ENCODE measurements at regions not wholly inside any gene's neighbourhood (a gene's known extent, or its start where the extent isn't known, plus 50 kb on each side); places are given as distances from the start of the nearest gene placed in this dataset.

DNA sequence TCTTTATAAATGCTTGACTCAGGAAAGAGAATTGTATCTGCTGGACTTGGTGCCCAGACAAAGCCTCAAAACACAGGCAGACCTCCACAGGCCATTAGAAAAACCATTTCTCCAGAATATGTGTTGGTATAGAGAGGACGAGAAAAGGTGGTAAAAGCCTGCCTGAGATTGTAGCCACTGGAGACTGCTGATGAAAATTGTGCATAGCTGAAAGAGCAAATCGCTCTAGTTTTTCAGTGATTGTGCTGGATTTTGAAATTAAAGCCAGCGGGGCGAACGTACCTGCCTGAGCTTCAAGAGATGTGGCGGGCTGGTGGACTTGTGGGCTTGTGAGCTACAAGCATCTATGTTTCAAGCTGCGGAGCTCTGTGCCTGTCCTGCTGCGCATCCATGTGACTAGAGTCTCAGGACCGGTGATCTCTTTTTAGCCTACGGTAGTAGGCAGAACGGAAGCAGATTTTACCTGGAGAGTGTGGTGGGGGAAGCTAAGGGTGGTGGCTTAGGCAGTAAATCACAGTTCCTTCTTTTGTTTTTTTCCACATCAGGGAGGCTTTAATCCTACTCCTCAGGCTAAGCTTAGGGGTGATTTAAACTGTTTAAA lies 193.6 kb downstream of the SREK1 start:
- TF ChIP-seq, protein P1, sequence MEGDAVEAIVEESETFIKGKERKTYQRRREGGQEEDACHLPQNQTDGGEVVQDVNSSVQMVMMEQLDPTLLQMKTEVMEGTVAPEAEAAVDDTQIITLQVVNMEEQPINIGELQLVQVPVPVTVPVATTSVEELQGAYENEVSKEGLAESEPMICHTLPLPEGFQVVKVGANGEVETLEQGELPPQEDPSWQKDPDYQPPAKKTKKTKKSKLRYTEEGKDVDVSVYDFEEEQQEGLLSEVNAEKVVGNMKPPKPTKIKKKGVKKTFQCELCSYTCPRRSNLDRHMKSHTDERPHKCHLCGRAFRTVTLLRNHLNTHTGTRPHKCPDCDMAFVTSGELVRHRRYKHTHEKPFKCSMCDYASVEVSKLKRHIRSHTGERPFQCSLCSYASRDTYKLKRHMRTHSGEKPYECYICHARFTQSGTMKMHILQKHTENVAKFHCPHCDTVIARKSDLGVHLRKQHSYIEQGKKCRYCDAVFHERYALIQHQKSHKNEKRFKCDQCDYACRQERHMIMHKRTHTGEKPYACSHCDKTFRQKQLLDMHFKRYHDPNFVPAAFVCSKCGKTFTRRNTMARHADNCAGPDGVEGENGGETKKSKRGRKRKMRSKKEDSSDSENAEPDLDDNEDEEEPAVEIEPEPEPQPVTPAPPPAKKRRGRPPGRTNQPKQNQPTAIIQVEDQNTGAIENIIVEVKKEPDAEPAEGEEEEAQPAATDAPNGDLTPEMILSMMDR (IDR thresholded peaks at IDR 0.05; ENCODE audit: insufficient read depth, low read length): no peak
- no peak overlapping the region for H3K4me3 ChIP-seq (ENCODE audit: low read depth, low read length)
- DNase-seq (ENCODE audit: low read depth): no peak

DNA sequence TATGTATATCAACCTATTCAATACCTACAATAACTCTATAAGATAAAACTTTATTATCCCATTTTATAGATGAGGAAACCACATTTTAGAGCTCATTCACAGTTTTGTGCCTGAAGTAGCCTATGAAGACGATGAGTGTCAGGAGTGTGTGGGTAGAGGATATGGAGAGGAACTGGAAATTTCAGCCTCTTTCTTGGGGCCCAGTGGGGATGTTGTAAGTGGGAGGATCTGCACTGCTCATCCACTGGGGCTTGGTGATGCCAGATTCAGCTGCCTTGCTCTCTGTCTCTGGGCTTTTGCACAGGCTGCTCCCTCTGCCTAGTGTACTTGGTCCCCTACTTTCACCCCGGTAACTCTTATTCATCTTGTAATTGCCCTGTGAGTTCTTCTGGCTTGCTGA lies 194.7 kb downstream of the SREK1 start:
- DNase-seq (ENCODE audit: low read depth): no peak
- no peak overlapping the region for H3K4me3 ChIP-seq (ENCODE audit: low read depth, low read length)
- TF ChIP-seq, protein P1 (IDR thresholded peaks at IDR 0.05; ENCODE audit: insufficient read depth, low read length): no peak

DNA sequence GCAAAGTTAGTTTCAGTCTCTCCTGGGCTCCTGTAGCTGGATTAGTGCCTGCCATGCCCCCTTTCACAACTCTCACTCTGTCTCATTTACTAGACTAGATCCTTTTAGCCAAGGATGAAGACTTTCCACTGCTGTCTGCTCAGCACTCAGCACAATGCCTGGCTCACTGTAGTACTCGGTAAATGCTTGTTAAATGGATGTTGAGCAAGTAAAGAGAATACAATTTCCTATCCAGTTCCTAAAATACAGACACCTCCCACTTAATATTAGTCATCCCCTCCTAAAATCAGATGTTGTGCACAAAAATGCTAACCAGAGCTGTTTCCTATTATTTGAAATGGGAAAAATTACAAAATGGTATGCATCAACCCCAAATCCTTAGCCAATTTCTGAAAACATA lies 195.8 kb downstream of the SREK1 start:
- DNase-seq (ENCODE audit: low read depth): peak; percentile 25
- TF ChIP-seq, protein P1 (IDR thresholded peaks at IDR 0.05; ENCODE audit: insufficient read depth, low read length): no peak
- H3K4me3 ChIP-seq (ENCODE audit: low read depth, low read length): no peak overlapping the region

DNA sequence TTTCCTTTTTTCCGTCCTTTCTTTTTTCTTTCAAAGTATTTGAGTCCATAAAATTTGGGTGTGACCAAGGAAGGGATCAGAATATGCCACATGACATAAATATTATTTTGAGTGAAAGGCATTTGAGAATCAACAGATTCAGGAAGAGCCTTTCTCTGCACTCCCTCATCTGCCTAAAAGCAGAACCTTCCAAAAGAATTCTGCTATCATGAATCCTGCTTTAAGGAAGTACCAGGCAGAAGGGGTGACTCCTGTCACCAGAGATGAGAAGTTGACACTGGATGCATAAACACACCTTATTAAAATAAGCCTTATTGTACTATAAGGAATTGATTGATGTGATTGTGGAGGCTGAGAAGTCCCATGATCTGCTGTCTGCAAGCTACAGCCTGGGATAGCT lies 196.7 kb downstream of the SREK1 start:
- no peak overlapping the region for H3K4me3 ChIP-seq (ENCODE audit: low read depth, low read length)
- TF ChIP-seq, protein P1 (IDR thresholded peaks at IDR 0.05; ENCODE audit: insufficient read depth, low read length): no peak
- DNase-seq (ENCODE audit: low read depth): no peak

DNA sequence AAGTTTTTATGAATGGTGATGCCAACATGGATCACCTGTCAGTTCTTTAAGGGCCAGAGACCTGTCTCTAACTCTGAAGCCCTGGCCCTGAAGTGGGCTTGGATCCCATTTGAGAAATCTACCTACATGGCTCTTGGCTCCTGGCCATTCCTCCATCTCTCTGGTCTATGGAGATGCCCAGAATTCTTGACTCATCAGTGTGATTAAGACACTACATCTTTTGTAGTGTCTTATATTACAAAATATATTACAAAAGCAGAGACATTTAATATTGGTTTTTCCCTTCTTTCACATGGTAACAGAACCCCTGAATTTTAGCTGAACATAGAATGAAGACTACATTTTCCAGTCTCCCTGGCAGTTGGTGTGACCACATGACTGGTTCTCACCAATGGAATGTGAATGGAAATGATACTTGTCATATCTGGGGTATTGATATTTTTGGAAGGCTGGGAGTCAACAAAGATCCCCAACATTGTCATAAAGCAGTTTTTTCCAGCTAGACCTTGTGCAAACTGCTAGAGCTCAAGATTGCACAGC lies 198.3 kb downstream of the SREK1 start:
- no peak for DNase-seq (ENCODE audit: low read depth)
- no peak overlapping the region for H3K4me3 ChIP-seq (ENCODE audit: low read depth, low read length)
- TF ChIP-seq, protein P1 (IDR thresholded peaks at IDR 0.05; ENCODE audit: insufficient read depth, low read length): no peak

DNA sequence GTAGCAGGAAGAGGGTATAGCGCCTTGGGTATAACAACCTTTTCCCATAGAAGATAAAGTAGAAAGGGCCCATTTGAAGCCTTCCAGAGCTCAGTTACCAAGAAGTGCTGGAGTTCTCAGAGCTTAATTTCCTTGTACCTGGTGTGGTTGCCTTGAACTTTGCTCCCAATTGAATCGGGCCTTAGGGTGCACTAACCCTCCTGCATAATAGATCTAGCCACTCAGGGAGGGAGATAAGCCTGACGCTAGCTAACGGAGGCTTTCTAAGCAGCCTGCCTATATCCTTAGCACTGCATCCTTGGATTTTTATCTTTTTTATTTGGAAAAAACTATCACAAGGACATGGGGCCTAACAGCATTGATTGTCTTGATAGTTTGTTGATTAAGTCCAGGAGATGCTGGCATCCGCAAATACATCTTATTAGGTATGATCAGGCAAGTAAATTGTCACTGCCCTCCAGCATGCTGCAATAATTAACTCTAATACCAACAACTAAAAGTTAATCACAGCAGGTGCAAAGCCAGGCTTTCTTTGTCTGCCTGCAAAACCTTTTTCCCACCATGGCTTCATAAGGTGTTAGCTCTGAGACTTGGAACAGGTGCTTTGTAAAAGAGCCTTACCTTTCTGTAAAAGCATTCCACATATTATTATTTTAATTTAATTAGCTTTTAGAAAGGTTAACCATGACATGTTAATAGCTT lies 199.4 kb downstream of the SREK1 start:
- no peak overlapping the region for H3K4me3 ChIP-seq (ENCODE audit: low read depth, low read length)
- DNase-seq (ENCODE audit: low read depth): no peak
- TF ChIP-seq, protein P1 (IDR thresholded peaks at IDR 0.05; ENCODE audit: insufficient read depth, low read length): no peak

Measured in fibroblast of the aortic adventitia (primary cell).